Neutrophil (primary cell): ENCODE measurements at regions not wholly inside any gene's neighbourhood (a gene's known extent, or its start where the extent isn't known, plus 50 kb on each side); places are given as distances from the start of the nearest gene placed in this dataset.
"Not testable (repeated sequence)": the region's sequence is repeated elsewhere in the genome, so short reads cannot be mapped to it uniquely, and the experiment has no call there.

Source experiments
- H3K27ac ChIP-seq: fragments of 200-600 bp; sonication (generic); 2 replicates; pipeline ENCODE4 v1.5.1; 2016; ENCODE audit warnings: mild to moderate bottlenecking, moderate library complexity
- H3K27me3 ChIP-seq: fragments of 200-600 bp; sonication (generic); 2 replicates; pipeline ENCODE4 v1.6.0; 2016; ENCODE audit warnings: mild to moderate bottlenecking
- H3K36me3 ChIP-seq: fragments of 200-600 bp; sonication (generic); 2 replicates; pipeline ENCODE4 v1.5.1; 2017
- H3K4me1 ChIP-seq, 2 experiments: fragments of 200-600 bp in 1 of 2; sonication (generic) in 1 of 2; 1 replicate in 1 of 2; 2 replicates in 1 of 2; pipeline versions ENCODE4 v1.5.1 to v1.6.1; 2013 to 2016; ENCODE audit warnings: low read depth in 1 of 2, low read length in 1 of 2, mild to moderate bottlenecking in 1 of 2, moderate library complexity in 1 of 2; ENCODE audit not compliant: control insufficient read depth in 1 of 2, insufficient read depth in 1 of 2
- H3K4me3 ChIP-seq, 2 experiments: fragments of 200-600 bp in 1 of 2; sonication (generic) in 1 of 2; 1 replicate in 1 of 2; 2 replicates in 1 of 2; pipeline ENCODE4 v1.5.1; 2013 to 2016; ENCODE audit warnings: low read depth in 1 of 2, low read length in 1 of 2, mild to moderate bottlenecking in 1 of 2, moderate library complexity in 1 of 2
- H3K9me3 ChIP-seq: fragments of 200-600 bp; sonication (generic); 2 replicates; pipeline ENCODE4 v1.5.1; 2016
- TF ChIP-seq, protein P1 (sequence below): fragments of 200-600 bp; sonication (generic); IDR thresholded peaks from 2 replicates; pipeline ENCODE4 v1.5.1; 2016; ENCODE audit warnings: antibody characterized with exemption

DNA sequence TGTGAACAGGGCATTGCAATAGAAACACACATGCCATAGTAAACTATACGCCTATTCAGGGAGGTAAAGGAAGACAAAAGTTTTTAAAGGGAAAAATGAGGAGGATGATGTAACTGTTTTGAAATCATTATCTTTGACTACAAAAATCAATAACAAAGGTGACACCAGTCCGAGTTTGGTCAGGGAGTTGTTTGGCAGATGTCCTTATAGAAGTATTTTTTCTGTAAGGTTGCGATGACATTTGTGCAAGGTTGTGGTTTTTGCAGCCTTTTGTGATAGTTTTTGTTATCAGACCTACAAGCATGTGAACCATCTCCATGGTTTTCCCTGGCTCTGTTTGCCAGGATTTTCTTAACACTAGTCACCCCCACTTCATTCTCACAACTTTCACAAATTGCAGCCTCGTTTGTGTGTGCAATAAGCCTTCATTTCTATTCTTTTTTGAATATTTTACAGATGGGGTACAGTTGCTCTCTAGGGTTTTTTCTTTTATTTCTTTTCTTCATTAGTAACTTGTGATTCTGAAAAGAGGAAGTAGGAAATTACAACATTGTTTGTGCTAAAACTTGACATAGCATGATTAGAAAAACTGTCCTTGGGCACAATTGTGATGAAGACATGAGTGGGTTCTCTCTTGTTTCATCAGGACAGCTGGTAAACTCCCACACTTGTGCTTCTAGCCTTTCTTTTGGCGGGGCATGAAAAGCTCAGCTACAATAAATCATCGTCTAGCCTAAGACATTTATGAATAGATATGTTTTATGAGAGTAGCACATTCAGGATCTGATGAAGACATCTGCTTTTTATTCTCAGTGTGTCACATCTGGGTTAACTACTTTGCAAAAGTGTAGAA, 60.2 kb upstream of the PNPLA4 start:
- H3K27me3 ChIP-seq = no peaks in the 10 kb centered on the region
- no peaks in the 10 kb centered on the region for H3K9me3 ChIP-seq
- H3K4me1 ChIP-seq = peaks cover 5 to 6% of the 10 kb centered on the region in 2 experiments
- H3K4me3 ChIP-seq = no peak overlapping the region
- no peaks in the 10 kb centered on the region for H3K36me3 ChIP-seq
- TF ChIP-seq, protein P1, sequence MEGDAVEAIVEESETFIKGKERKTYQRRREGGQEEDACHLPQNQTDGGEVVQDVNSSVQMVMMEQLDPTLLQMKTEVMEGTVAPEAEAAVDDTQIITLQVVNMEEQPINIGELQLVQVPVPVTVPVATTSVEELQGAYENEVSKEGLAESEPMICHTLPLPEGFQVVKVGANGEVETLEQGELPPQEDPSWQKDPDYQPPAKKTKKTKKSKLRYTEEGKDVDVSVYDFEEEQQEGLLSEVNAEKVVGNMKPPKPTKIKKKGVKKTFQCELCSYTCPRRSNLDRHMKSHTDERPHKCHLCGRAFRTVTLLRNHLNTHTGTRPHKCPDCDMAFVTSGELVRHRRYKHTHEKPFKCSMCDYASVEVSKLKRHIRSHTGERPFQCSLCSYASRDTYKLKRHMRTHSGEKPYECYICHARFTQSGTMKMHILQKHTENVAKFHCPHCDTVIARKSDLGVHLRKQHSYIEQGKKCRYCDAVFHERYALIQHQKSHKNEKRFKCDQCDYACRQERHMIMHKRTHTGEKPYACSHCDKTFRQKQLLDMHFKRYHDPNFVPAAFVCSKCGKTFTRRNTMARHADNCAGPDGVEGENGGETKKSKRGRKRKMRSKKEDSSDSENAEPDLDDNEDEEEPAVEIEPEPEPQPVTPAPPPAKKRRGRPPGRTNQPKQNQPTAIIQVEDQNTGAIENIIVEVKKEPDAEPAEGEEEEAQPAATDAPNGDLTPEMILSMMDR = no peak
- peak overlapping the region; percentile 72 for H3K27ac ChIP-seq

DNA sequence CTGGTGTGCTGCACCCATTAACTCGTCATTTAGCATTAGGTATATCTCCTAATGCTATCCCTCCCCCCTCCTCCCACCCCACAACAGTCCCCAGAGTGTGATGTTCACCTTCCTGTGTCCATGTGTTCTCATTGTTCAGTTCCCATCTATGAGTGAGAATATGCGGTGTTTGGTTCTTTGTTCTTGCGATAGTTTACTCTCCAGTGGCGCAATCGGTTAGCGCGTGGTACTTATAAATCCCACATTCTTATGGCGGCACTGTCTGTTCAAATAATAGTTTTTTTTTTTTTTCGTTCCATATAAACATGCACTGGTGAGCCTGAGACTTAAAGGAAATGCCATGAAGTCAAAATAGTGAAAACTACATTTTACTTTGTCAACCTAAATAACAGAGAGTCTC, 59.5 kb upstream of the PNPLA4 start:
- H3K4me3 ChIP-seq, H3K27ac ChIP-seq, H3K4me1 ChIP-seq, H3K36me3 ChIP-seq, H3K9me3 ChIP-seq, H3K27me3 ChIP-seq: not testable (repeated sequence)

DNA sequence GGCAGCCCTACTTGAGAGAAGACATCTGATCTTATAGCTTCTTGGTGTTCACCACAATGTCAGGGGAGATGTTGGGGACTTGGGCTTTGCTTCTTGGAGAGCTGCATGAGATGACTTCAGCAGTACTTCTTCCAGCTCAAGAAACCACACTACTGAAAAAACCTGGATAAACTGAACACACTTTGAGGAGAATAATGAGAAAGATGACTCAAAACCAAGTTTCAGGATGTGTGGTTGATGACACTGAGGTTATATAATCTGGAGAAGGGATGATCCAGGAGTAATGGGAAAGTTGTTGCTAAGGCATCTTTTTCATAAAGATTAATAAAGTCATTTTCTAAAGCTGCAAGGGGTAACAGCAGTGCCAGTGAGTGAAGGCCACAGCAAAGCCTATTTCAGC, 58.4 kb upstream of the PNPLA4 start:
- no peaks in the 10 kb centered on the region for H3K9me3 ChIP-seq
- H3K27me3 ChIP-seq = no peaks in the 10 kb centered on the region
- H3K4me3 ChIP-seq = no peak overlapping the region
- no peaks in the 10 kb centered on the region for H3K36me3 ChIP-seq
- TF ChIP-seq, protein P1 = no peak
- H3K27ac ChIP-seq = no peak overlapping the region
- H3K4me1 ChIP-seq = peaks cover 5 to 6% of the 10 kb centered on the region in 2 experiments

DNA sequence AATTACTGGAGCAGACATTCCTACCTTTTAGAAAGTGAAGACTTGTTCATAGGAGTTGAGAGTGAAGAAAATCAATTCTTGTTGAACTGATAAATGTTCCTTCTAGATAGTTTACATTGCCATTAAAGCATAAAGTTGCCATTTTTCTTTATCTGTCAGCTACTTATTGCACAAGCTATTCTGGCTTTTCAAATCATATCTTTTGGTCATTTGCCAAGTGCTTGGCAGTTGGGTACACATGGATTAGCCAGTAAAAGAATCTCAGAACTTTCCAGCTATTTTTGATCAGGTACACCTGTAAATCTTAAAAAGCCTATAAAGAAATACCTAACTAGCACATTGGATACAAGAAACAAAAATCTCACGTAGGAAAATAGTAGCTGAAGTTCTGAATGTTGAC, 56.4 kb upstream of the PNPLA4 start:
- no peaks in the 10 kb centered on the region for H3K36me3 ChIP-seq
- no peaks in the 10 kb centered on the region for H3K27me3 ChIP-seq
- H3K4me1 ChIP-seq = peaks cover 5 to 6% of the 10 kb centered on the region in 2 experiments
- TF ChIP-seq, protein P1 = no peak
- H3K27ac ChIP-seq = no peak overlapping the region
- no peaks in the 10 kb centered on the region for H3K9me3 ChIP-seq
- H3K4me3 ChIP-seq = no peak overlapping the region
